ENCODE measurements at regions not wholly inside any gene's neighbourhood (a gene's known extent, or its start where the extent isn't known, plus 50 kb on each side); places are given as distances from the start of the nearest gene placed in this dataset.

DNA sequence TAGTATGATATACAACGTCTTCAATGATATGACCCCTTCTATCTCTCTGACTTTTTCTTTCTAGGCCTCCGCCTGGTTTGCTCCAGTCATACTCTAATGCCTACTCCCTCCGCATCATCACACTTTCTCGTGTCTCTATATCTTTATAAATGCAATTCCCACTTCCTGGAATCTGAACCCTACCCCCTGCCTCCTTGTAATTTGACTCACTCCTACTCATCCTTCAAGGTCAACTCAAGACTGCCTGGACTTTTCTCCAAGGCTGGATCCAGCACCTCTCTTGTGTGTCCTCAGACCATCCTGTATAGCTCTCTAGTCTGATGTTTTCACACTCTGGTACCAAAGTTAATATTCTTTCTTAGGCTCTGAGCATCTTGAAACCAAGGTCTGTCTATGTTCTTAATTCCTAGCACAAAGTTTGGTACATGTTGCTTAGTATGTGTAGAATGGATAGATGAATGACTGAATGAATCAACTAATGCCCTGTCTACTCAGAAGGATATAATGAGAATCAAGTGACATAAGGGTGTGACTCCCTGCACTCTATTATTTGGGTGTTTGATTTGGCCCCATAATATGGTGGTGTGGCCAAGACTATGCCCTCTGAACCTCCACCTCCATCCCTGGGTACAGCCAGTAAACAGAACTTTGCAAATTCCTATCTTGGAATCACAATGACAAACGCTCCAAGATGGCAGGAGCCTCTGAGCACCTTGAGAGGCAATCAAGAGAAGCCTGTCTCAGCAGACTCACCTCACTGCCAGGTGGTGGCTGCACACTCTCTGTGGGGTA, 74.3 kb upstream of the SERP2 start (continued):
- TF ChIP-seq, protein P1, sequence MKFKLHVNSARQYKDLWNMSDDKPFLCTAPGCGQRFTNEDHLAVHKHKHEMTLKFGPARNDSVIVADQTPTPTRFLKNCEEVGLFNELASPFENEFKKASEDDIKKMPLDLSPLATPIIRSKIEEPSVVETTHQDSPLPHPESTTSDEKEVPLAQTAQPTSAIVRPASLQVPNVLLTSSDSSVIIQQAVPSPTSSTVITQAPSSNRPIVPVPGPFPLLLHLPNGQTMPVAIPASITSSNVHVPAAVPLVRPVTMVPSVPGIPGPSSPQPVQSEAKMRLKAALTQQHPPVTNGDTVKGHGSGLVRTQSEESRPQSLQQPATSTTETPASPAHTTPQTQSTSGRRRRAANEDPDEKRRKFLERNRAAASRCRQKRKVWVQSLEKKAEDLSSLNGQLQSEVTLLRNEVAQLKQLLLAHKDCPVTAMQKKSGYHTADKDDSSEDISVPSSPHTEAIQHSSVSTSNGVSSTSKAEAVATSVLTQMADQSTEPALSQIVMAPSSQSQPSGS (tag by site-specific recombination; IDR thresholded peaks at IDR 0.05; ENCODE audit: low read depth): no peak
- TF ChIP-seq ZNF768 (tag by site-specific recombination; IDR thresholded peaks at IDR 0.05) (no peak), ZNF623 (tag by site-specific recombination; IDR thresholded peaks at IDR 0.05) (no peak), ZNF148 (tag by site-specific recombination; IDR thresholded peaks at IDR 0.05; ENCODE audit: borderline replicate concordance) (no peak), ZBTB1 (tag by site-specific recombination; IDR thresholded peaks at IDR 0.05) (no peak)

GRCh38 chr13:44300895-44301638, 72.6 kb upstream of the SERP2 start:
- ChIA-PET POLR2A (no interaction called here), CTCF (interaction anchor here (0.7 kb wide), 1 partner anchor 57 kb away, joined by 3 read pairs; no protein-coding TSS in a partner anchor)
- Histone ChIP-seq H3K9me3 (ENCODE audit: control insufficient read depth, insufficient read depth, low read depth, low read length) (no peaks in the 10 kb centered on the region), H3K4me3 (ENCODE audit: low read depth, low read length) (no peak overlapping the region), H3K4me1 (ENCODE audit: control insufficient read depth, insufficient read depth, low read length) (peaks cover 7% of the 10 kb centered on the region), H3K36me3 (ENCODE audit: control insufficient read depth in 2 of 2, insufficient read depth in 1 of 2, low read length in 2 of 2) (no peaks in the 10 kb centered on the region), H3K27ac (ENCODE audit: extremely low read depth, low read depth, low read length) (no peak overlapping the region)
- TF ChIP-seq, protein P2, sequence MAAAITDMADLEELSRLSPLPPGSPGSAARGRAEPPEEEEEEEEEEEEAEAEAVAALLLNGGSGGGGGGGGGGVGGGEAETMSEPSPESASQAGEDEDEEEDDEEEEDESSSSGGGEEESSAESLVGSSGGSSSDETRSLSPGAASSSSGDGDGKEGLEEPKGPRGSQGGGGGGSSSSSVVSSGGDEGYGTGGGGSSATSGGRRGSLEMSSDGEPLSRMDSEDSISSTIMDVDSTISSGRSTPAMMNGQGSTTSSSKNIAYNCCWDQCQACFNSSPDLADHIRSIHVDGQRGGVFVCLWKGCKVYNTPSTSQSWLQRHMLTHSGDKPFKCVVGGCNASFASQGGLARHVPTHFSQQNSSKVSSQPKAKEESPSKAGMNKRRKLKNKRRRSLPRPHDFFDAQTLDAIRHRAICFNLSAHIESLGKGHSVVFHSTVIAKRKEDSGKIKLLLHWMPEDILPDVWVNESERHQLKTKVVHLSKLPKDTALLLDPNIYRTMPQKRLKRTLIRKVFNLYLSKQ (tag by site-specific recombination; IDR thresholded peaks at IDR 0.05; ENCODE audit: borderline replicate concordance): no peak
- no peak for TF ChIP-seq ZNF624 (tag by site-specific recombination; IDR thresholded peaks at IDR 0.05)
- no peak for TF ChIP-seq KLF16 (tag by site-specific recombination; IDR thresholded peaks at IDR 0.05)
- TF ChIP-seq SCRT1 (tag by site-specific recombination; IDR thresholded peaks at IDR 0.05; ENCODE audit: borderline replicate concordance): no peak
- TF ChIP-seq, protein P3, sequence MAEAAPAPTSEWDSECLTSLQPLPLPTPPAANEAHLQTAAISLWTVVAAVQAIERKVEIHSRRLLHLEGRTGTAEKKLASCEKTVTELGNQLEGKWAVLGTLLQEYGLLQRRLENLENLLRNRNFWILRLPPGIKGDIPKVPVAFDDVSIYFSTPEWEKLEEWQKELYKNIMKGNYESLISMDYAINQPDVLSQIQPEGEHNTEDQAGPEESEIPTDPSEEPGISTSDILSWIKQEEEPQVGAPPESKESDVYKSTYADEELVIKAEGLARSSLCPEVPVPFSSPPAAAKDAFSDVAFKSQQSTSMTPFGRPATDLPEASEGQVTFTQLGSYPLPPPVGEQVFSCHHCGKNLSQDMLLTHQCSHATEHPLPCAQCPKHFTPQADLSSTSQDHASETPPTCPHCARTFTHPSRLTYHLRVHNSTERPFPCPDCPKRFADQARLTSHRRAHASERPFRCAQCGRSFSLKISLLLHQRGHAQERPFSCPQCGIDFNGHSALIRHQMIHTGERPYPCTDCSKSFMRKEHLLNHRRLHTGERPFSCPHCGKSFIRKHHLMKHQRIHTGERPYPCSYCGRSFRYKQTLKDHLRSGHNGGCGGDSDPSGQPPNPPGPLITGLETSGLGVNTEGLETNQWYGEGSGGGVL (tag by site-specific recombination; IDR thresholded peaks at IDR 0.05): no peak
- TF ChIP-seq ZNF677 (tag by site-specific recombination; IDR thresholded peaks at IDR 0.05): no peak
- no peak for TF ChIP-seq ZNF223 (tag by site-specific recombination; IDR thresholded peaks at IDR 0.05)
- no peak for TF ChIP-seq GLI4 (tag by site-specific recombination; IDR thresholded peaks at IDR 0.05)
- TF ChIP-seq, protein P4, sequence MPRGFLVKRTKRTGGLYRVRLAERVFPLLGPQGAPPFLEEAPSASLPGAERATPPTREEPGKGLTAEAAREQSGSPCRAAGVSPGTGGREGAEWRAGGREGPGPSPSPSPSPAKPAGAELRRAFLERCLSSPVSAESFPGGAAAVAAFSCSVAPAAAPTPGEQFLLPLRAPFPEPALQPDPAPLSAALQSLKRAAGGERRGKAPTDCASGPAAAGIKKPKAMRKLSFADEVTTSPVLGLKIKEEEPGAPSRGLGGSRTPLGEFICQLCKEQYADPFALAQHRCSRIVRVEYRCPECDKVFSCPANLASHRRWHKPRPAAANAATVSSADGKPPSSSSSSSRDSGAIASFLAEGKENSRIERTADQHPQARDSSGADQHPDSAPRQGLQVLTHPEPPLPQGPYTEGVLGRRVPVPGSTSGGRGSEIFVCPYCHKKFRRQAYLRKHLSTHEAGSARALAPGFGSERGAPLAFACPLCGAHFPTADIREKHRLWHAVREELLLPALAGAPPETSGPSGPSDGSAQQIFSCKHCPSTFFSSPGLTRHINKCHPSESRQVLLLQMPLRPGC (tag by site-specific recombination; IDR thresholded peaks at IDR 0.05): no peak
- no peak for TF ChIP-seq YY2 (tag by site-specific recombination; IDR thresholded peaks at IDR 0.05)
- no peak for TF ChIP-seq PATZ1 (tag by site-specific recombination; IDR thresholded peaks at IDR 0.05)
- no peak for TF ChIP-seq ZBTB1 (tag by site-specific recombination; IDR thresholded peaks at IDR 0.05)
- no peak for TF ChIP-seq ZNF555 (tag by site-specific recombination; conservative IDR thresholded peaks at IDR 0.05)
- TF ChIP-seq GFI1B (tag by site-specific recombination; IDR thresholded peaks at IDR 0.05): no peak
- no peak for TF ChIP-seq ZNF701 (tag by site-specific recombination; IDR thresholded peaks at IDR 0.05)
- TF ChIP-seq ZNF776 (tag by site-specific recombination; IDR thresholded peaks at IDR 0.05; ENCODE audit: borderline replicate concordance): no peak
